ENCODE measurements at regions not wholly inside any gene's neighbourhood (a gene's known extent, or its start where the extent isn't known, plus 50 kb on each side); places are given as distances from the start of the nearest gene placed in this dataset.
"Not testable (repeated sequence)": the region's sequence is repeated elsewhere in the genome, so short reads cannot be mapped to it uniquely, and the experiment has no call there.

DNA sequence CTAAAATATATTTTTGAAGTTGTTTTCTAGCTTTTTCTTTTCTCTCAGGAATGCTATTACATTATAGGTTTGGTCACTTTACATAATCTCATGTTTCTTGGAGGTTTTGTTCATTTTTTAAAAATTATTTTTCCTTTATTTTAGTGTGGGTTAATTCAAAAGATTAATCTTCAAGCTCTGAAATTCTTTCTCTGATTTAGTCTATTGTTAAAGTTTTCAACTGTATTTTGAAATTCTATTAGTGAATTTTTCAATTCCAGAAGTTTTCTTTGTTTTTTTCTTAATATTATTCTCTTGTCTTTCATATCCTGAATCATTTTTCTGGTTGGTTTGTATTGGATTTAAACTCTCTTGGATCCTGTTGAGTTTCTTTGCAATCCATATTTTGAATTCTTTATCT, 80.4 kb downstream of the MSTN start:
- no peak for ATAC-seq
- Histone ChIP-seq H3K4me3 (no peak overlapping the region), H3K27ac (no peak overlapping the region), H3K27me3 (no peaks in the 10 kb centered on the region), H3K9me3 (peaks cover 0 to 57% of the 10 kb centered on the region in 2 donors), H3K4me1 (no peaks in the 10 kb centered on the region), H3K36me3 (no peaks in the 10 kb centered on the region)
- intact Hi-C loops (cut with DNase I) = no loop called here
- no peak for DNase-seq
- TF ChIP-seq, protein P1, sequence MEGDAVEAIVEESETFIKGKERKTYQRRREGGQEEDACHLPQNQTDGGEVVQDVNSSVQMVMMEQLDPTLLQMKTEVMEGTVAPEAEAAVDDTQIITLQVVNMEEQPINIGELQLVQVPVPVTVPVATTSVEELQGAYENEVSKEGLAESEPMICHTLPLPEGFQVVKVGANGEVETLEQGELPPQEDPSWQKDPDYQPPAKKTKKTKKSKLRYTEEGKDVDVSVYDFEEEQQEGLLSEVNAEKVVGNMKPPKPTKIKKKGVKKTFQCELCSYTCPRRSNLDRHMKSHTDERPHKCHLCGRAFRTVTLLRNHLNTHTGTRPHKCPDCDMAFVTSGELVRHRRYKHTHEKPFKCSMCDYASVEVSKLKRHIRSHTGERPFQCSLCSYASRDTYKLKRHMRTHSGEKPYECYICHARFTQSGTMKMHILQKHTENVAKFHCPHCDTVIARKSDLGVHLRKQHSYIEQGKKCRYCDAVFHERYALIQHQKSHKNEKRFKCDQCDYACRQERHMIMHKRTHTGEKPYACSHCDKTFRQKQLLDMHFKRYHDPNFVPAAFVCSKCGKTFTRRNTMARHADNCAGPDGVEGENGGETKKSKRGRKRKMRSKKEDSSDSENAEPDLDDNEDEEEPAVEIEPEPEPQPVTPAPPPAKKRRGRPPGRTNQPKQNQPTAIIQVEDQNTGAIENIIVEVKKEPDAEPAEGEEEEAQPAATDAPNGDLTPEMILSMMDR (IDR thresholded peaks at IDR 0.05) = no peak

DNA sequence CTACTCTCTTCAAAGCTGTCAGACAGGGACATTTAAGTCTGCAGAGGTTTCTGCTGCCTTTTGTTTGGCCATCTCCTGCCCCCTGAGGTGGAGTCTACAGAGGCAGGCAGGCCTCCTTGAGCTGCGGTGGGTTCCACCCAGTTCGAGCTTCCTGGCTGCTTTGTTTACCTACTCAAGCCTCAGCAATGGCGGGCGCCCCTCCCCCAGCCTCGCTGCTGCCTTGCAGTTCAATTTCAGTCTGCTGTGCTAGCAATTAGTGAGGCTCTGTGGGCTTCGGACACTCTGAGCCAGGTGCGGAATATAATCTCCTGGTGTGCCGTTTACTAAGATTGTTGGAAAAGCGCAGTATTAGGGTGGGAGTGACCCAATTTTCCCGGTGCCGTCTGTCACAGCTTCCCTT, 86.0 kb downstream of the MSTN start:
- H3K27ac ChIP-seq; H3K4me1 ChIP-seq; H3K36me3 ChIP-seq; ATAC-seq; intact Hi-C loops (cut with DNase I); H3K4me3 ChIP-seq; DNase-seq; H3K27me3 ChIP-seq: not testable (repeated sequence)
- H3K9me3 ChIP-seq = peaks cover 0 to 16% of the 10 kb centered on the region in 2 donors

DNA sequence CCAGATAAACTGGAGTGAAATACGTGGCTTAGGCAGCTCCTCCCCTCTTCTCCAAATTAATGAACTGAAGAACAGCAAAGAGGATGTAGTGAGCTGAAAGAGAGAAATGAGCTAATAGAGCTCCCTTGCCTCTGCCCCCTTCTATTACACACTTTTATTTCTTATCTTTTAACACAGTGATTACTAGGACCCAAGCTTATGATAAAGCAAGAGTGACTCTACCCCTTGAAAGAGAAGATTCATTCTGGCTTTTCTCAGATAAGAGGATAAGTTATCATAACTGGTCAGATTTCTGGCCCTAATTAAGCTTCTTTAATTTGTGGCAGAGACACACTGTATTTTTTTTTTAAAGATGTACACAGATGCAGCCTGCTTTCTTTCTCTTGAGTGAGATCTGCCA, 102.2 kb downstream of the MSTN start:
- Histone ChIP-seq H3K27me3 (no peaks in the 10 kb centered on the region), H3K36me3 (no peaks in the 10 kb centered on the region), H3K27ac (no peak overlapping the region), H3K4me3 (no peak overlapping the region), H3K9me3 (peaks cover 0 to 9% of the 10 kb centered on the region in 2 donors), H3K4me1 (no peaks in the 10 kb centered on the region)
- ATAC-seq = no peak
- intact Hi-C loops (cut with DNase I) = no loop called here
- TF ChIP-seq, protein P1 (IDR thresholded peaks at IDR 0.05) = no peak
- no peak for DNase-seq

DNA sequence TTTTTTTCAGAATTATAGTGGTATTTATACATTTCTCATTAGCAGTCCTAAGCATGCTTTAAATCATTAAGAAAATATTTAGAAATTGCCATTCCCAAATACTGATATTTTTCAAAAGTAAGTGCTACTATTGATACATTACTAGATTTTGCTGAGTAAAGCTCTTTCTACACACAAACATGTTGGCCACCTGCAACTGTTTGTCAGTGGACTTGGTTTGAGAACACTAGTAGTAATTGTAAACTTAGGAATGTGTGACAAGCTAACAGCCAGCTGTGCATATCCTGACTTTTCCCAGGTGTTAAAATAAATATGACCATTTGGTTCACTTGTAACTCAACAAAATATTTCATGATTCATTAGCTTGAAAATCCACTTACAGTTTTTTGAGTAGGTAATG, 103.1 kb downstream of the MSTN start:
- ATAC-seq = no peak
- Histone ChIP-seq H3K4me3 (no peak overlapping the region), H3K27ac (no peak overlapping the region), H3K27me3 (no peaks in the 10 kb centered on the region), H3K4me1 (no peaks in the 10 kb centered on the region), H3K9me3 (peaks cover 0 to 9% of the 10 kb centered on the region in 2 donors), H3K36me3 (no peaks in the 10 kb centered on the region)
- no peak for DNase-seq
- TF ChIP-seq, protein P1 (IDR thresholded peaks at IDR 0.05) = no peak
- intact Hi-C loops (cut with DNase I) = no loop called here

DNA sequence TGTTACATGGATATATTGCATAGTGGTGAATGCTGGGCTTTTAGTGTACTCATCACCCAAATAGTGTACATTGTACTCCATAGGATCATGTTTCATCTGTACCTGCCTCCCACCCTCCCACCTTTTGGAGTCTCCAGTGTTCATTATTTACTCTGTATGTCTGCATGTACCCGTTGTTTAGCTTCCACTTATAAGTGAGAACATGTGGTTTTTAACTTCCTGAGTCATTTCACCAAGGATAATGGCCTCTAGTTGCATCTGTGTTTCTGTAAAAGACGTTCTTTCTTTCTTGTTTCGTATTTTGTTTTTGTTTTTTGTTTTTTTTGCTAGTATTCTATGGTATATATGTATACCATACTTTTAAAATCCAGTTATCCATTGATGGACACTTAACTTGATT, 107.5 kb downstream of the MSTN start:
- Histone ChIP-seq H3K36me3 (no peaks in the 10 kb centered on the region), H3K27me3 (no peaks in the 10 kb centered on the region), H3K4me3 (no peak overlapping the region), H3K4me1 (no peaks in the 10 kb centered on the region), H3K9me3 (peaks cover 0 to 4% of the 10 kb centered on the region in 2 donors), H3K27ac (no peak overlapping the region)
- intact Hi-C loops (cut with DNase I) = no loop called here
- DNase-seq = no peak
- no peak for ATAC-seq
- TF ChIP-seq, protein P1 (IDR thresholded peaks at IDR 0.05) = no peak

DNA sequence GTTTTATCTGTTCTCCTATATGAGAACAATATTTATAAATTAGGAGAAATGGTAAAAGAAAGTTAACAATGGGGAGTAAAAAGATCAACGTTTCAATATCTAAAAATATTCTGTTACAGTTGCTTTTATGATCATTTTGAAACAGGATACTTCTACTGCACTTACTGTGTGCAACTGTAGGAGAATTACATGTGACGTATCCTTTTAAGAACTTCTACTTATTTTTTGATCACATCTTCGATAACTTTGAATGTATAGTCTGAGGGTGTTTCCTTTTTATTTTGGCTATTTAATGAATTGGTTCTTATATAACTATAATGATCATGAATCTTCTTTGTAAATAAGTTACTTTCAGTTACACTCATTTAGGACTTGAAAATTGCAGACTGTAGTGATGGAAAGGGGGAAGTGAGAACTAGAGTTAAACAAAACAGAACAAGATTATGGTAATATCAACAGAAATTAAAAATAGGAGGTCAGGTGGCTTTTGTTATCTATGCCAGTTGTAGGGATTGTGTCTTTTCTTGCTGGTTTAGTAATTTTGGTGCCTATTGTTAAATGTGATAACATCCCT, 109.9 kb downstream of the MSTN start:
- ATAC-seq (no peak), DNase-seq (no peak)
- Histone ChIP-seq H3K36me3 (no peaks in the 10 kb centered on the region), H3K4me3 (no peak overlapping the region), H3K9me3 (peaks cover 0 to 4% of the 10 kb centered on the region in 2 donors), H3K27ac (no peak overlapping the region), H3K4me1 (no peaks in the 10 kb centered on the region), H3K27me3 (no peaks in the 10 kb centered on the region)
- TF ChIP-seq, protein P1 (IDR thresholded peaks at IDR 0.05) = no peak
- intact Hi-C loops (cut with DNase I) = no loop called here
